NCI-H1105 (cell line): ENCODE measurements at regions not wholly inside any gene's neighbourhood (a gene's known extent, or its start where the extent isn't known, plus 50 kb on each side); places are given as distances from the start of the nearest gene placed in this dataset.
"Not testable (repeated sequence)": the region's sequence is repeated elsewhere in the genome, so short reads cannot be mapped to it uniquely, and the experiment has no call there.

ENCODE experiments used
- DNase-seq: peaks from one replicate; lab custom pipeline; 2025; lab: John Stamatoyannopoulos, UW

DNA sequence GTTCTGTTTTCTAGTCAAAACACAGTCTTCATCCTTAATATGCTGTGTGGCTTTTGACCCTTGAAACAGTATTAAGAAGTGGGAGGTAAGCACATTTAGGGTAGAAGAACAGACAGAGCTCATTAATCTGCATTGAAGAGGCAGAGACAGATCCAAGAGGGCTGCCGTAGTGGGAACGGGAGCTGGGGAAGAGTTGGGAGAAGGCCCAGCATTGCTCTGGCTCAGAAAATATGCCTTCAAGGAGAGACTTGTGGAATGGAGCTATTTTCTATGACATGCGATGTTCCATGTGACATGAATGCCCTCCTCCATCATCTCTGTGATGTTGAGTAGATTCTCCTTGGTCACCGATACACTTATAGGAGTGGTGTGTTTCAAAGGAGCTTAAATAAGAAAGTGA is 273.3 kb upstream of the BOD1L1 start:
- no peak for DNase-seq

- no peak for DNase-seq
Observed at GRCh38 chr4:13902146-13902545, 274.6 kb upstream of the BOD1L1 start.

DNA sequence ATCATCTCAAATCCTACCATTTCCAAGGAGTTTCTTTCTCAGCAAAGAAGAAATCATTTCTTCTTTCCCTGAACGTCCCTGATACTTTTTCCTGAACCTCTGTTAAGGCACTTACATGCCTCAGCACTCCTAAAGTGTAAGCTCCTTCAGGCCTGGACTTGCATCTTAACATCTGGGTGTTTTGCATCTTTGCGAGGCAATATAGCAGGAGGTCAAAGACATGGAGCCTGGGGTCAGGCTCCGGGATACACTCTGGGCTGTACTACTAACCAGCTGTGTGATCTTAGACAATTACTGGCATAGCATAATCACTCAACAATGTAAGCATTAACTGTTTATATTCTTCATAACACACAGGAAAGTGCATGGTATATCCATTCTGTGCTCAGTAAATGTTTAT is 275.5 kb upstream of the BOD1L1 start:
- no peak for DNase-seq

- no peak for DNase-seq
Observed at GRCh38 chr4:13903901-13904300, 276.4 kb upstream of the BOD1L1 start.

GRCh38 chr4:13905543-13905942 is 278.0 kb upstream of the BOD1L1 start:
- DNase-seq: no peak

GRCh38 chr4:13906727-13907126 is 279.2 kb upstream of the BOD1L1 start:
- no peak for DNase-seq

DNA sequence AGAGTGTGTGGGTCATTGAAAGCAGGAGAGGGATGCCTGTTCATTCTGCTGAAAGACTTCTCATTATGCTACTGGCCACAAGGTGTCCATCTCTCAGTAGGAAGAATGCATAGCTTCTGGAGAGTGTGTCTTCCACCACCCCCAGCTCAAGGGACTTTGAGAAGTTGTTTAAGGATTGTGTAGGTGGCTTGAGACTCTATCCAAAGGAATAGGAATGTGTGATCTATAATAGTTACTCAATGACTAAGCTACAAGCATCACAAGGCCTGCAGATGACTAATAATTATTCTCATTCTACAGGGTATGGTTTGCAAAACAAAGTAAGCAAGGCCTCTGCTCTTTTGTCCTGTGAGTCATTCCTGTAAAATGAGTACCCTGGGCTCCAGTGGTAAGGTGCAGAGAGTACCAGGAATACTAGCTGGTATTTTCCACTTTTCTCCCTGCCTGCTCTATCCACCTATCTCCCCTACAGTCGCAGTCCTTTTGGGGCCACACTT is 279.8 kb upstream of the BOD1L1 start:
- no peak for DNase-seq

- no peak for DNase-seq
Observed at GRCh38 chr4:13908455-13908854, 280.9 kb upstream of the BOD1L1 start.

- DNase-seq: no peak
Observed at GRCh38 chr4:13910556-13910955, 283.0 kb upstream of the BOD1L1 start.

DNA sequence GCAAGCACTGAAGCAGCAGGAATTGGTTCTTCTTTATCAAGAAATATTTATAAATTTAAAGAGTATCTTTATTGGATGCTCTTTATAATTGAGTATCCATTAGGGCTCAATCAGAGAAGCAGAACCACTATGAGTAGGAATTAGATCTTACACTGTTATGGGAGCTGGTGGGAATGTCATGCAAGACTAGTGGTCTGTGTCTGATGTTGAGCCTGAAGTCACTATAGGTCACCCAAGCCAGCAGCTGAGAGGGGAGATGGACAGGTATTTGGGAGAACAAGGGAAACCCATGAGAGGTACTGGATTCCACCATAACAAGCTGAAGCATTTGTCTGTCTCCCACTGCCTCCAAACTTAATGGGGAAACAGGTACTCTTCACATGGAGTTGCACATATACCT is 283.7 kb upstream of the BOD1L1 start:
- no peak for DNase-seq

GRCh38 chr4:13912436-13912925 is 285.0 kb upstream of the BOD1L1 start:
- no peak for DNase-seq

DNA sequence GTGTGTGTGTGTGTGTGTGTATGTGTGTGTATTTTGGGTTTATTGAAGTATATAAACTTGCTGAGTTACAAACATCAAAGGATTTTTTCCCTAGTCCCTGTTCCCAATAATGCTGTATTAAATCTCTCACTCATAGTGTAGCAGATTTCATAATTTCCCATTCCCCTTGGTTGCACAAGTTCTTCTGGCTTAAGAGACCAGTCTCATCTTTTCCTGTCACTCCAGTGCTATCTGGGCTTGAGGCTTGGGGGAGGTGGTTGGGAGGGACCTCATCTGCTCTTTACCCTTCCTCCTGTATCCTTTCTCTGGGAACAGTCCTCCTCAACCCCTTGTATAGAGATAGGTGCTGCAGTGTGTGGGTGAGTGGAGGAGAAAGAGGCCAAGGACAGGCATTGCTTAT is 285.4 kb upstream of the BOD1L1 start:
- DNase-seq: no peak

- no peak for DNase-seq
Observed at GRCh38 chr4:13917015-13917414, 289.5 kb upstream of the BOD1L1 start.

DNA sequence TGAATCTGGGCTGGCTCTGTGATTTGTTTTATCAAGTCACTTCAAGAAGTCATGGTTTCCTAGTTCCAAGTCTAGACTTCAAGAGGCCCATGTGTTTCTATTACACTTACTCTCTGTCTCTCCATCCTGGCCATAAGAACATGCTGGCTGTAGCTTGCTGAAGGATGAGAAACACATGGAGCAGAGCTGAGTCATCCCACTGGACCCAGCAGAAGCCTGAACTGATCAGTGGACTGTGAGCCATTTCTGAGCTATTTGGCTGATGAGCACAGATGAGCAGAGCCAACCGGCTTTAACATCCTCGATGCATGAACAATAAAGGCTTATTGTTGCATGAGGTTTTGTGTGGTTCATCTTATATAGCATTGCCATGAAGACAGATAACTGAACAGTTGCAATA is 290.6 kb upstream of the BOD1L1 start:
- DNase-seq: no peak

DNA sequence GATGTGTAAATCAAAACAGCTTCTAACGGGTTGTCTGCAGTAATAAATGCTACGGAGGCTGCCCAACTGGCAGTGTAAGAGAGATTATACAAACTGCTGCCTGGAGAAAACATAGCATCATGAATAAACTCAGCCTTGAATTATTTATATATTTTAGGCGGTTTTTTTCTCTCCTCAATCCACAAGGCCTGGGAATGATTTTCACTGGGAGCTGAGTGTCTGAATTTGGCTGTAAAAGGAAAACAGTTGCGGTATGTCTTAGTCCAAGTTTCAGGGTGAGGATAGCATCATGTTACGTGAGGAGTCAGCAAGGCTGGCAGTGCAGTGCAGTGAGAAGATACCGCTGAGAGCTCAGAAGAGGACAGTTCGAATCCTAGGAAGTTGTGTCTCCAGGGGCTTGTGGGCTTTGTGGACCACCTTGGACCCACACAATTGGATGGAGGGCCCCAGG is 291.5 kb upstream of the BOD1L1 start:
- no peak for DNase-seq

DNA sequence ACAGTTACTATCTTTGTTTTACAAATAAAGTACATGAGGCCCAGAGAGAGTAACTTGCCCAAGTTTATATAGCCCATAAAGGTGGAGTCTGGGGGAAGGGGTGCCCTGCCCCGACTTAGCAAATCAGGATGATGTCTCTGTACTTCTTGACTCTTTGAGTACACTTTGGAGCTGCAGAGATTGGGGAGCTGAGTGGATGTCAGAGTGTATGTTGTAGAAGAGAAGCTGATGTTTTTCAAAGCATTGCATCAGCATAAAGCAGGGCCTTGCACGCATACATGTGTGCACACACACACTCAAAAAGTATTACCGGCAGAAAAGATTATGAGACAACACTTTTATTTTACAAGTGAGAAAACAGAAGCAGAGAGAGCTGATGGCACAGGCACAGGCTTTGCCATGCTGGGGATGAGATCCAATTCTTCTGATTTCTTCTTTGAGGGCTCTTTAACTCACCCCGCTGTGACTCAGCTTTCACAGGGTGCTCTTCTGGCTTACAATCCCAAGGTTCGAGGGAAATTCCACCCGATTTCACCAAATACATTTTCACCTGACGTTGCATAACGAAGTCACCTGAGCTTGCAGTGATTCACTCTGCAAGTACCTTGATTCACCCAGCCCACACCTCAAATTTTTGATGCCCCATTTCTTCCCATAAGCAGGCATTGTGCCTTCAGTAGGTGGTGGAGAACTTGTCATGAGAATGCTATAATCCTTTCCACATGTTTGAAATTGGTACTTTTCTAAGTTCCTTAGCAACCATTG is 292.8 kb upstream of the BOD1L1 start:
- no peak for DNase-seq

DNA sequence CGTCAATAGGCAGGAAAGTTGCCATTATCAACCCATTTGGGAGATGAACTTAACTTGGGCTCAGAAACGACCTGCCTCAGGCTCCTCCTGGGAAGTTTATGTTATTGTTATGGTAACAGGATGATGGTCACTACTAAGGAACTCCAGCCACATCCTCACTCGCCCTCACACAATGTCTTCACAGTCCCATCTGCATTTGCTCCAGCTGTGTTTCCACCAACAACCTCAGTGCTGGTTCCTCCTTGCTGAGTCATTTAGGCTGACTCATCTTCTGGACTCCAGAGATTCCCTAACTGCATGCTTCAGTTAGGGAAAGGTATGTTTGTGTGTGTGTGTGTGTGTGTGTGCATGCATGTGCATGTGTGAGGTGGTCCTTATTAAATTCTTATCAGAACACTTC is 293.4 kb upstream of the BOD1L1 start:
- DNase-seq: no peak

DNA sequence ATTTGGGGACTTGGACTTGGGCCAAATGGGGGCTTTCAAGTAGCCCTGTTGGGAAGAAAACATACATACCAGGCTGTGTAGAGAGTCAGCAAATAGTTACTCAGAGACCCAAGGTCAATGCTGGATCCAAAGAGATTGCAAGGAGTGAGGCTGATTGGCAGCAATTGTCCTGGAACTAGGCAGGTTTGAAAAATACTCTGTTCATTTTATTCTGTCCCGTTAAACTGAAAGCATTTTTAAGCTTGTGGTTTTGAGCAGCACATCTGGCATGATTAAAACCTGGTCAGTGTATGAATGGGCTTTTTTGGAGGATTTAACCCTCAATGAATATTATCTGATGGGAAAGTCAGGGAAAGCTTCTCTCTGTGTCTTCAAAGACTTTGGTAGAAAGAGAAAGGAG is 294.3 kb upstream of the BOD1L1 start:
- no peak for DNase-seq

DNA sequence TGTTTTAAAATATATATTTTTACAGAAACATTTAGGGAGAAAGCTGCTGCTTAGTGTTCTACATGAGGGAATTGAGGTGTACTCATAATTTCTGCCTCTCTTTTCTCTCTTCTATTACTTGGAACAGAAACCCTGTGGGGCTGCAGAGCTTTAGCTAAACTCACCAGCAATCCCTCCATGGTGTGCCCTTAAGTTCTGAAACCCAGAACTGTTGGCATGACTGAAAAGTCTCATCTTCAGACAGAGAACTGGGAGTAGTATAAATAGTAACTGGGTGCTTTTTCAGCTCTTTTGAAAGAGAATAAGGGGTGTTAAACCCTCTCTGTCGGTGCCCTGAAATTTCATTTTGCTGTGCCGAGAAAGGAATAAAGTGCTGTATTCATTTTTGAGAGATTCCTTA is 294.9 kb upstream of the BOD1L1 start:
- DNase-seq: no peak

GRCh38 chr4:13922873-13923645 is 295.5 kb upstream of the BOD1L1 start:
- DNase-seq: no peak

- not testable (repeated sequence) for DNase-seq
Observed at GRCh38 chr4:13924900-13925299, 297.4 kb upstream of the BOD1L1 start.

DNA sequence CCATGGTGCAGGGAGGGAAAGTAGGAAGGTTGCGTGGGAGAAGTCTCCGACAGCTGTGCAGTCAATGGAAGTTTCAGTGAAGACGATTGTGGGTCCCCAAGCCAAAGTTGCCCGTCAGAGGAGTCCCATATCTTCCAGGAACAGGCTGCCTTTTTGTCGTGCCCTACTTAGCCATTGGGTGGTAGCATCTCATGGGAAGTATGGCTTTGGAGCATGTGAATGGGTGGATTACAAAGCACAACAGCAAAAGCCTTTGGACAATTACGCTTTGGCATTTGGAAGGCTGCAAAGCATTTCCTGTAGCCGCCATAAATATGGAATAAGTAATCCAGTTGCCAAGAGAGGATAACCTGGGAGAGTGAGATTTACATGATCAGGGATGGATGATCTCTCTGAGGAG is 300.7 kb upstream of the BOD1L1 start:
- no peak for DNase-seq

GRCh38 chr4:13930155-13930554 is 302.6 kb upstream of the BOD1L1 start:
- DNase-seq: no peak
